ENCODE measurements at regions not wholly inside any gene's neighbourhood (a gene's known extent, or its start where the extent isn't known, plus 50 kb on each side); places are given as distances from the start of the nearest gene placed in this dataset.

DNA sequence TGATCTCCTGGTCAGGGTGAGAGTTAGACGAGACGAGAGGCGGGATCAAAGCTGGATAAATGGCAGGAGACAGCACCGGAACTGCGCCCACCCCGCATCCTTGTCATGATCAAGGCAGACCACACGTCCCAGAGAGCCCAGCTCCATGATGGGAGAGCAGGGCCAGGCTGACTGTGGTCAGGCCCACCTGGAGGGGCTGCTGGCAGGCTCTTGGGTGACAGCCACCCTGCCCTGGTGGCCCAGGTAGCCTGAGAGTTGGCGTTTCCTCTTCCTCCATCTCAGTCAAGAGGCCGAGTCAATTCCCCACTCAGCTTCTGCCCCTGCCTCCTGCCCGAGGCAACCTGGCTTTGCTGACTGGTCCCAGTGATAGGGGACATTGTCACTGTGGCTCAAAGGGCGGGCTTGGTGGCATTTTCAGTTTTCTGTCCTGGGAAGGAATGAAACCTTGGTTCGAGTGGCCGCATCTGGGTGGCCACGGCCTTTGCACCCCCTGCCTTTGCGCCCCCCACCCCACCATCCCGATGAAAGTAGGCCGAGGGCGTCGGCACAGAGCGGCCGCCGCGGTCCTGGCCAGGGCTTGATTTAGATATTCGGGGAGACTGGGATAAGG is 60.8 kb upstream of the PPARA start:
- Histone ChIP-seq H3K27me3 (ENCODE audit: insufficient read depth) (no peaks in the 10 kb centered on the region), H3K36me3 (ENCODE audit: insufficient read depth) (no peaks in the 10 kb centered on the region), H3K4me1 (ENCODE audit: insufficient read depth) (no peaks in the 10 kb centered on the region), H3K9me2 (ENCODE audit: insufficient read depth) (no peaks in the 10 kb centered on the region), H3K4me2 (no peak overlapping the region), H2AFZ (no peak overlapping the region), H3K27ac (ENCODE audit: low read depth) (no peak overlapping the region), H3K4me3 (no peak overlapping the region), H3F3A (replicated peaks; ENCODE audit: low read depth) (no peaks in the 10 kb centered on the region), H4K20me1 (replicated peaks; ENCODE audit: insufficient read depth) (no peaks in the 10 kb centered on the region), H3K79me2 (replicated peaks; ENCODE audit: insufficient read depth) (no peaks in the 10 kb centered on the region; the same call in 1 of the 2 replicates)
- no peak for TF ChIP-seq ETS1 (IDR thresholded peaks at IDR 0.05)
- Mint-ChIP-seq H3K4me3 (no peak overlapping the region), H3K4me1 (no peaks in the 10 kb centered on the region; the same call in 2 of the 3 replicates), H3K27me3 (ENCODE audit: insufficient read depth, low read depth, poor library complexity) (peaks cover 8% of the 10 kb centered on the region), H3K9me3 (peaks cover 2% of the 10 kb centered on the region; the same call in 1 of the 3 replicates), H3K36me3 (ENCODE audit: low read depth) (no peaks in the 10 kb centered on the region; the same call in 2 of the 3 replicates), H3K27ac (no peak overlapping the region)
- DNase-seq (ENCODE audit: low spot score) = no peak
- no peak for ATAC-seq

DNA sequence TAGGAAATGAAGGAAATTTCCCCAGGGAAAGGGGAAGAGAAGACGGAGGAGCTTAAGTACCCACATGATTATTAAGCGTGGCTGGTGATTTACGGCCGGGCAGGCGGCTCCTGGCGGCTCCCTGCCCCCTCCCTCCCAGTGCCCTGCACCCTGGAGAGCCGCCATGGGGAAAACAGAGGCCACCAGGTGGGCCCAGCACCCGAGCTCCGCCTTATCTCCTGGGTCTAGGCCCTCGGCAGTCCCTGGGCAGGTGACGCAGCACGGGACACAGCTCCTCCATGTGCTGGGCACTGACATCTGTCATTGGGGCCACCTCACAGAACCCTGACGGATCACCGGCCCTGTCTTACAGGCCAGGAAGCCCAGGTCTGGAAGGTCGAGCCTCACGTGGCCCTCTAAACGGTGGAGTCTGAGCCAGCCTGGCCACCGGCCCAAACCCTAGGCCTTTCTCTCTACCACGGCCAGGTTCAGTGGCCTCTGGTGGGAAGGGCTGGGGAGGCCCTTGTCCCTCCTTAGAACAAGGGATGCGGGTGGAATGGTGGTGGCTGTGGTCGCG is 60.2 kb upstream of the PPARA start:
- no peaks in the 10 kb centered on the region; the same call in 1 of the 2 replicates for H3K79me2 ChIP-seq (replicated peaks; ENCODE audit: insufficient read depth)
- H4K20me1 ChIP-seq (replicated peaks; ENCODE audit: insufficient read depth) = no peaks in the 10 kb centered on the region
- H3K4me3 ChIP-seq = no peak overlapping the region
- Mint-ChIP-seq H3K36me3 (ENCODE audit: low read depth) (no peaks in the 10 kb centered on the region; the same call in 2 of the 3 replicates), H3K27me3 (ENCODE audit: insufficient read depth, low read depth, poor library complexity) (peaks cover 8% of the 10 kb centered on the region), H3K9me3 (peaks cover 2% of the 10 kb centered on the region; the same call in 1 of the 3 replicates), H3K4me3 (no peak overlapping the region), H3K4me1 (no peaks in the 10 kb centered on the region; the same call in 2 of the 3 replicates), H3K27ac (no peak overlapping the region)
- no peaks in the 10 kb centered on the region for H3F3A ChIP-seq (replicated peaks; ENCODE audit: low read depth)
- H3K36me3 ChIP-seq (ENCODE audit: insufficient read depth) = no peaks in the 10 kb centered on the region
- no peaks in the 10 kb centered on the region for H3K9me2 ChIP-seq (ENCODE audit: insufficient read depth)
- ATAC-seq = no peak
- no peak overlapping the region for H2AFZ ChIP-seq
- H3K27me3 ChIP-seq (ENCODE audit: insufficient read depth) = no peaks in the 10 kb centered on the region
- H3K4me1 ChIP-seq (ENCODE audit: insufficient read depth) = no peaks in the 10 kb centered on the region
- H3K27ac ChIP-seq (ENCODE audit: low read depth) = no peak overlapping the region
- no peak overlapping the region for H3K4me2 ChIP-seq
- no peak for DNase-seq (ENCODE audit: low spot score)
- TF ChIP-seq, protein P1, sequence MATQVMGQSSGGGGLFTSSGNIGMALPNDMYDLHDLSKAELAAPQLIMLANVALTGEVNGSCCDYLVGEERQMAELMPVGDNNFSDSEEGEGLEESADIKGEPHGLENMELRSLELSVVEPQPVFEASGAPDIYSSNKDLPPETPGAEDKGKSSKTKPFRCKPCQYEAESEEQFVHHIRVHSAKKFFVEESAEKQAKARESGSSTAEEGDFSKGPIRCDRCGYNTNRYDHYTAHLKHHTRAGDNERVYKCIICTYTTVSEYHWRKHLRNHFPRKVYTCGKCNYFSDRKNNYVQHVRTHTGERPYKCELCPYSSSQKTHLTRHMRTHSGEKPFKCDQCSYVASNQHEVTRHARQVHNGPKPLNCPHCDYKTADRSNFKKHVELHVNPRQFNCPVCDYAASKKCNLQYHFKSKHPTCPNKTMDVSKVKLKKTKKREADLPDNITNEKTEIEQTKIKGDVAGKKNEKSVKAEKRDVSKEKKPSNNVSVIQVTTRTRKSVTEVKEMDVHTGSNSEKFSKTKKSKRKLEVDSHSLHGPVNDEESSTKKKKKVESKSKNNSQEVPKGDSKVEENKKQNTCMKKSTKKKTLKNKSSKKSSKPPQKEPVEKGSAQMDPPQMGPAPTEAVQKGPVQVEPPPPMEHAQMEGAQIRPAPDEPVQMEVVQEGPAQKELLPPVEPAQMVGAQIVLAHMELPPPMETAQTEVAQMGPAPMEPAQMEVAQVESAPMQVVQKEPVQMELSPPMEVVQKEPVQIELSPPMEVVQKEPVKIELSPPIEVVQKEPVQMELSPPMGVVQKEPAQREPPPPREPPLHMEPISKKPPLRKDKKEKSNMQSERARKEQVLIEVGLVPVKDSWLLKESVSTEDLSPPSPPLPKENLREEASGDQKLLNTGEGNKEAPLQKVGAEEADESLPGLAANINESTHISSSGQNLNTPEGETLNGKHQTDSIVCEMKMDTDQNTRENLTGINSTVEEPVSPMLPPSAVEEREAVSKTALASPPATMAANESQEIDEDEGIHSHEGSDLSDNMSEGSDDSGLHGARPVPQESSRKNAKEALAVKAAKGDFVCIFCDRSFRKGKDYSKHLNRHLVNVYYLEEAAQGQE (IDR thresholded peaks at IDR 0.05; ENCODE audit: unreplicated experiment) = no peak
- TF ChIP-seq ETS1 (IDR thresholded peaks at IDR 0.05) = no peak
- TF ChIP-seq ZNF331 (CRISPR knock-in tag; IDR thresholded peaks at IDR 0.05; ENCODE audit: low read depth) = no peak
- no peak for TF ChIP-seq EZH2 (IDR thresholded peaks at IDR 0.05; ENCODE audit: low read depth, unreplicated experiment)
- TF ChIP-seq STAT1 (IDR thresholded peaks at IDR 0.05; ENCODE audit: unreplicated experiment) = no peak
- TF ChIP-seq CREB1 (CRISPR knock-in tag; IDR thresholded peaks at IDR 0.05; ENCODE audit: low read depth) = no peak
- no peak for TF ChIP-seq POLR2AphosphoS5 (IDR thresholded peaks at IDR 0.05; ENCODE audit: low read depth)
- TF ChIP-seq ZNF462 (CRISPR knock-in tag; IDR thresholded peaks at IDR 0.05) = no peak

Measured in GM23338 (cell line).